ENCODE measurements at regions not wholly inside any gene's neighbourhood (a gene's known extent, or its start where the extent isn't known, plus 50 kb on each side); places are given as distances from the start of the nearest gene placed in this dataset.
"Not testable (repeated sequence)": the region's sequence is repeated elsewhere in the genome, so short reads cannot be mapped to it uniquely, and the experiment has no call there.

DNA sequence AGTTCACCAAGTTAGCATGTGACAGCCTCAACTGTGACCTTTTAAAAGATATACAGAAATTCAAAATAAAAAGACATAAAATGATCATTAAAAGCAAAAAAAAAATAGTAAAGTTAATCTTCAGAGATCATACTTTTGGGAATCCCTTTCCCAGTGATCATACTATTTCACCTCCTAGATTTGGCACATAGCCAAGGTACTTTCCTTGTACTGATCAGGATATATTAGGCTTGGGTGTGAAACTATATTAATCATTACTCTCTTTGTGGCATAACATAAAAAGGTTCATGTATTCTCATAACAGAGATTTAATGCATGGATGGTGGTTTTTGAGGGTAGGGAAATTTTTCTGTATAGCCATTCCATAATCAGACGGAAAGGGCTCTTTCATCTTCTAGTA lies 109.6 kb upstream of the ZWINT start:
- Mint-ChIP-seq H3K27ac (ENCODE audit: low read depth, unreplicated experiment) (no peak overlapping the region), H3K4me3 (ENCODE audit: unreplicated experiment) (no peak overlapping the region), H3K36me3 (ENCODE audit: insufficient read depth, unreplicated experiment) (no peaks in the 10 kb centered on the region), H3K4me1 (ENCODE audit: insufficient read depth, unreplicated experiment) (no peaks in the 10 kb centered on the region), H3K9me3 (ENCODE audit: unreplicated experiment) (no peaks in the 10 kb centered on the region), H3K27me3 (ENCODE audit: insufficient read depth, unreplicated experiment) (no peaks in the 10 kb centered on the region)
- intact Hi-C loops (cut with micrococcal nuclease): no loop called here
- no peak for TF ChIP-seq CTCF (IDR thresholded peaks at IDR 0.05; ENCODE audit: unreplicated experiment)
- ChIA-PET POLR2A (no interaction called here), CTCF (interaction anchor here (0.6 kb wide), 1 partner anchor 471 kb away, joined by 4 read pairs; no protein-coding TSS in a partner anchor)
- BruUV-seq (replicated peaks): no TSS peak
- no peak for DNase-seq (ENCODE audit: unreplicated experiment)

GRCh38 chr10:56469482-56469881 lies 108.4 kb upstream of the ZWINT start:
- H3K4me1 Mint-ChIP-seq (ENCODE audit: insufficient read depth, unreplicated experiment): no peaks in the 10 kb centered on the region
- intact Hi-C loops (cut with micrococcal nuclease): no loop called here
- TF ChIP-seq CTCF (IDR thresholded peaks at IDR 0.05; ENCODE audit: unreplicated experiment): no peak
- H3K27ac Mint-ChIP-seq (ENCODE audit: low read depth, unreplicated experiment): no peak overlapping the region
- no peaks in the 10 kb centered on the region for H3K36me3 Mint-ChIP-seq (ENCODE audit: insufficient read depth, unreplicated experiment)
- BruUV-seq (replicated peaks): no TSS peak
- POLR2A ChIA-PET: no interaction called here
- H3K4me3 Mint-ChIP-seq (ENCODE audit: unreplicated experiment): no peak overlapping the region
- H3K9me3 Mint-ChIP-seq (ENCODE audit: unreplicated experiment): no peaks in the 10 kb centered on the region
- no peak for DNase-seq (ENCODE audit: unreplicated experiment)
- CTCF ChIA-PET: interaction anchor here (0.6 to 1.0 kb wide), 5 partner anchors 9 to 1381 kb away, joined by 3 read pairs; no protein-coding TSS in a partner anchor
- no peaks in the 10 kb centered on the region for H3K27me3 Mint-ChIP-seq (ENCODE audit: insufficient read depth, unreplicated experiment)

DNA sequence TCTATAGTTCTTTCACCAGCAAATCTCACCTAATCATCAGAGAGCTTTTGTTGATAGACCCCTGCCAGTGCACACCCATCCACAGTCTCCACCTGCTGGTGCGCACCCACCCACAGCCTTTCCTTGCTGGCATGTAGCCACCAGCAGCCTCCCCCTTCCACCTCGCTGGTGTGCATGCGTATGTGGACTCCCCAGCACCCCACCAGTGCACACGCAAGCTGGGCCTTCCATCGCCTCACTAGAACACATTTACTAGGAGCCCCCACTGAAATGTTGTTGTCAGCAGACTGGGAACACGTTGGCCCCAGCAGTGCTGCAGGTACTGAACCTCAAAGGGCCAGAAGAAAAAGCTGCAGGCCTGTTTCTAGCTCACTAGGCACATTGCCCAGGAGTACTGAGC lies 104.9 kb upstream of the ZWINT start:
- POLR2A ChIA-PET: no interaction called here
- no peaks in the 10 kb centered on the region for H3K9me3 Mint-ChIP-seq (ENCODE audit: unreplicated experiment)
- no TSS peak for BruUV-seq (replicated peaks)

GRCh38 chr10:56449770-56450169 lies 88.7 kb upstream of the ZWINT start:
- intact Hi-C loops (cut with micrococcal nuclease): loop anchor here (10.0 kb wide), 1 partner anchor 465 kb away; no protein-coding TSS in a partner anchor
- BruUV-seq (replicated peaks): no TSS peak
- Mint-ChIP-seq H3K9me3 (ENCODE audit: unreplicated experiment) (peaks cover 6% of the 10 kb centered on the region), H3K36me3 (ENCODE audit: insufficient read depth, unreplicated experiment) (no peaks in the 10 kb centered on the region), H3K4me1 (ENCODE audit: insufficient read depth, unreplicated experiment) (no peaks in the 10 kb centered on the region), H3K27me3 (ENCODE audit: insufficient read depth, unreplicated experiment) (no peaks in the 10 kb centered on the region), H3K4me3 (ENCODE audit: unreplicated experiment) (no peak overlapping the region), H3K27ac (ENCODE audit: low read depth, unreplicated experiment) (no peak overlapping the region)
- ChIA-PET POLR2A (no interaction called here), CTCF (interaction anchor here (0.7 to 0.9 kb wide), 3 partner anchors 13 to 332 kb away, joined by 3 to 4 read pairs (median 3); no protein-coding TSS in a partner anchor)
- DNase-seq (ENCODE audit: unreplicated experiment): peak; percentile 24
- peak; percentile 32 for TF ChIP-seq CTCF (IDR thresholded peaks at IDR 0.05; ENCODE audit: unreplicated experiment)

More for the DNA sequence above, 104.9 kb upstream of the ZWINT start:
- intact Hi-C loops (cut with micrococcal nuclease): no loop called here
- TF ChIP-seq CTCF (IDR thresholded peaks at IDR 0.05; ENCODE audit: unreplicated experiment): no peak
- Mint-ChIP-seq H3K27ac (ENCODE audit: low read depth, unreplicated experiment) (no peak overlapping the region), H3K4me3 (ENCODE audit: unreplicated experiment) (no peak overlapping the region), H3K36me3 (ENCODE audit: insufficient read depth, unreplicated experiment) (no peaks in the 10 kb centered on the region), H3K27me3 (ENCODE audit: insufficient read depth, unreplicated experiment) (no peaks in the 10 kb centered on the region), H3K4me1 (ENCODE audit: insufficient read depth, unreplicated experiment) (no peaks in the 10 kb centered on the region)
- no peak for DNase-seq (ENCODE audit: unreplicated experiment)
- CTCF ChIA-PET: no interaction called here

DNA sequence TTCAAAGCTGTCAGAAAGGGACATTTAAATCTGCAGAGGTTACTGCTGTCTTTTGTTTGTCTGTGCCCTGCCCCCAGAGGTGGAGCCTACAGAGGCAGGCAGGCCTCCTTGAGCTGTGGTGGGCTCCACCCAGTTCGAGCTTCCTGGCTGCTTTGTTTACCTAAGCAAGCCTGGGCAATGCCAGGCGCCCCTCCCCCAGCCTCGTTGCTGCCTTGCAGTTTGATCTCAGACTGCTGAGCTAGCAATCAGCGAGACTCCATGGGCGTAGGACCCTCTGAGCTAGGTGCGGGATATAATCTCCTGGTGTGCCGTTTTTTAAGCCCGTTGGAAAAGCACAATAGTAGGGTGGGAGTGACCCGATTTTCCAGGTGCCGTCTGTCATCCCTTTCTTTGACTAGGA lies 86.6 kb upstream of the ZWINT start:
- DNase-seq (ENCODE audit: unreplicated experiment); BruUV-seq (replicated peaks); H3K4me3 Mint-ChIP-seq (ENCODE audit: unreplicated experiment); H3K4me1 Mint-ChIP-seq (ENCODE audit: insufficient read depth, unreplicated experiment); H3K36me3 Mint-ChIP-seq (ENCODE audit: insufficient read depth, unreplicated experiment); intact Hi-C loops (cut with micrococcal nuclease); H3K27ac Mint-ChIP-seq (ENCODE audit: low read depth, unreplicated experiment); H3K9me3 Mint-ChIP-seq (ENCODE audit: unreplicated experiment); H3K27me3 Mint-ChIP-seq (ENCODE audit: insufficient read depth, unreplicated experiment): not testable (repeated sequence)
- ChIA-PET POLR2A (interaction anchor here (0.6 kb wide), 1 partner anchor 235 kb away, joined by 4 read pairs; no protein-coding TSS in a partner anchor), CTCF (interaction anchor here (0.6 to 0.7 kb wide), 2 partner anchors 40 to 1534 kb away, joined by 3 read pairs; no protein-coding TSS in a partner anchor)

- H3K36me3 Mint-ChIP-seq (ENCODE audit: insufficient read depth, unreplicated experiment); H3K27ac Mint-ChIP-seq (ENCODE audit: low read depth, unreplicated experiment); BruUV-seq (replicated peaks); H3K27me3 Mint-ChIP-seq (ENCODE audit: insufficient read depth, unreplicated experiment); H3K4me1 Mint-ChIP-seq (ENCODE audit: insufficient read depth, unreplicated experiment); DNase-seq (ENCODE audit: unreplicated experiment); H3K4me3 Mint-ChIP-seq (ENCODE audit: unreplicated experiment); intact Hi-C loops (cut with micrococcal nuclease); POLR2A ChIA-PET; H3K9me3 Mint-ChIP-seq (ENCODE audit: unreplicated experiment): not testable (repeated sequence)
- CTCF ChIA-PET: interaction anchor here (0.6 to 0.7 kb wide), 2 partner anchors 384 to 722 kb away, joined by 3 read pairs; no protein-coding TSS in a partner anchor
Measured at GRCh38 chr10:56441337-56441736, 80.3 kb upstream of the ZWINT start.

All from MCF 10A (cell line).